ENCODE measurements at regions not wholly inside any gene's neighbourhood (a gene's known extent, or its start where the extent isn't known, plus 50 kb on each side); places are given as distances from the start of the nearest gene placed in this dataset.

DNA sequence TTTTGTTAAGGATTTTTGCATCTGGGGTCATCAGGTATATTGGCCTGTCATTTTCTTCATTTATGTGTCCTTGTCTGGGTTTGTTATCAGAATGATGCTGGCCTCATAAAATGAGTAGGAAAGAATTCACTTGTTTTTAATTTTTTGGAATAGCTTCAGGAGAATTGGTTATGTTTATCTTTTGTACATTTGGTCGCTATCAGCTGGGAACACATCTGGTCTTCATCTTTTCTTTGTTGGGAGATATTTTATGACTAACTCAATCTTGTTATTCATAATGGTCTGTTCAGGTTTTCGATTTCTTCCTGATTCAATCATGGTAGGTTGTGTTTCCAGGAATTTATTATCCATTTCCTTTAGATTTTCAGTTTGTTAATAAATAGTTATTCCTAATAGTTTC lies 207.5 kb upstream of the ASCC3 start:
- TF ChIP-seq, protein P1, sequence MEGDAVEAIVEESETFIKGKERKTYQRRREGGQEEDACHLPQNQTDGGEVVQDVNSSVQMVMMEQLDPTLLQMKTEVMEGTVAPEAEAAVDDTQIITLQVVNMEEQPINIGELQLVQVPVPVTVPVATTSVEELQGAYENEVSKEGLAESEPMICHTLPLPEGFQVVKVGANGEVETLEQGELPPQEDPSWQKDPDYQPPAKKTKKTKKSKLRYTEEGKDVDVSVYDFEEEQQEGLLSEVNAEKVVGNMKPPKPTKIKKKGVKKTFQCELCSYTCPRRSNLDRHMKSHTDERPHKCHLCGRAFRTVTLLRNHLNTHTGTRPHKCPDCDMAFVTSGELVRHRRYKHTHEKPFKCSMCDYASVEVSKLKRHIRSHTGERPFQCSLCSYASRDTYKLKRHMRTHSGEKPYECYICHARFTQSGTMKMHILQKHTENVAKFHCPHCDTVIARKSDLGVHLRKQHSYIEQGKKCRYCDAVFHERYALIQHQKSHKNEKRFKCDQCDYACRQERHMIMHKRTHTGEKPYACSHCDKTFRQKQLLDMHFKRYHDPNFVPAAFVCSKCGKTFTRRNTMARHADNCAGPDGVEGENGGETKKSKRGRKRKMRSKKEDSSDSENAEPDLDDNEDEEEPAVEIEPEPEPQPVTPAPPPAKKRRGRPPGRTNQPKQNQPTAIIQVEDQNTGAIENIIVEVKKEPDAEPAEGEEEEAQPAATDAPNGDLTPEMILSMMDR (IDR thresholded peaks at IDR 0.05) = no peak
- TF ChIP-seq POLR2AphosphoS5 (IDR thresholded peaks at IDR 0.05) = no peak
- TF ChIP-seq POLR2A (IDR thresholded peaks at IDR 0.05; ENCODE audit: low read depth) = no peak
- no peak for TF ChIP-seq EP300 (IDR thresholded peaks at IDR 0.05)
